Panc1 (cell line): ENCODE measurements at regions not wholly inside any gene's neighbourhood (a gene's known extent, or its start where the extent isn't known, plus 50 kb on each side); places are given as distances from the start of the nearest gene placed in this dataset.

ENCODE experiments used
- ATAC-seq: fragments of 200-7000 bp; cut with Tn5 transposase; 2 replicates; pipeline ENCODE4 v1.9.1; 2020; ENCODE audit warnings: mild to moderate bottlenecking, moderate library complexity
- BruUV-seq: library from RNA; stranded (reverse); fragments of 400-500 nt; replicated peaks from 2 replicates; lab custom pipeline; 2021; lab: Mats Ljungman, UMichigan
- CTCF ChIA-PET: fragments of 300-600 bp; sonication (Branson Sonifier 250); formaldehyde crosslinking; loops from one replicate; lab custom pipeline; 2022; ENCODE audit warnings: antibody characterized with exemption; lab: Charles Lee
- POLR2A ChIA-PET: fragments of 300-600 bp; sonication (Branson Sonifier 250); formaldehyde crosslinking; loops from one replicate; lab custom pipeline; 2022; ENCODE audit warnings: antibody characterized with exemption; lab: Charles Lee
- DNase-seq: peaks from one replicate; pipeline ENCODE4 v3.0.0-alpha.2; 2010; ENCODE audit warnings: low read depth, low spot score
- H3K27ac ChIP-seq: 2 replicates; pipeline ENCODE4 v1.5.1; 2011; ENCODE audit warnings: mild to moderate bottlenecking, low read length, inconsistent platforms
- H3K27me3 ChIP-seq: fragments of 200-500 bp; sonication (Bioruptor generic); 2 replicates; pipeline ENCODE4 v1.6.0; 2014; ENCODE audit warnings: low read length, inconsistent platforms; ENCODE audit not compliant: control insufficient read depth, insufficient read depth
- H3K36me3 ChIP-seq: fragments of 200-500 bp; sonication (Bioruptor generic); 2 replicates; pipeline ENCODE4 v1.5.1; 2014; ENCODE audit warnings: inconsistent platforms, mild to moderate bottlenecking, low read length, moderate library complexity; ENCODE audit not compliant: control insufficient read depth, insufficient read depth
- H3K4me1 ChIP-seq: 2 replicates; pipeline ENCODE4 v1.5.1; 2011; ENCODE audit warnings: inconsistent platforms, mild to moderate bottlenecking, low read length, moderate library complexity; ENCODE audit not compliant: control insufficient read depth, insufficient read depth
- H3K4me3 ChIP-seq, 2 experiments: 2 replicates each; pipeline ENCODE4 v1.5.1; 2011 to 2012; ENCODE audit warnings: low read depth in 2 of 2, low read length in 2 of 2, mild to moderate bottlenecking in 2 of 2, inconsistent platforms in 1 of 2, moderate library complexity in 1 of 2
- H3K9me3 ChIP-seq: fragments of 200-500 bp; sonication (Bioruptor generic); 2 replicates; pipeline ENCODE4 v1.5.1; 2014; ENCODE audit warnings: low read depth, mild to moderate bottlenecking, inconsistent platforms, low read length, moderate library complexity; ENCODE audit not compliant: control insufficient read depth, insufficient read depth
- CTCF ChIP-seq: fragments of 450-650 bp; IDR thresholded peaks from 2 replicates; pipeline ENCODE4 v1.5.1; 2017; ENCODE audit warnings: mild to moderate bottlenecking
- POLR2AphosphoS5 ChIP-seq: IDR thresholded peaks from 2 replicates; pipeline ENCODE4 v1.6.1; 2012; ENCODE audit warnings: mild to moderate bottlenecking, low read depth, low read length, moderate library complexity
- REST ChIP-seq, 2 experiments: IDR thresholded peaks; 2 replicates each; pipeline ENCODE4 v1.6.1; 2011 to 2012; ENCODE audit warnings: low read depth in 2 of 2, control low read depth in 1 of 2, low read length in 1 of 2, mild to moderate bottlenecking in 1 of 2, moderate library complexity in 1 of 2; ENCODE audit not compliant: insufficient read depth in 1 of 2
- SIN3A ChIP-seq: IDR thresholded peaks from 2 replicates; pipeline ENCODE4 v1.6.1; 2012; ENCODE audit warnings: low read depth, mild to moderate bottlenecking, low read length, moderate library complexity, borderline replicate concordance; ENCODE audit not compliant: insufficient read depth
- TCF7L2 ChIP-seq: IDR thresholded peaks from 2 replicates; pipeline ENCODE4 v1.6.1; 2011; ENCODE audit warnings: mild to moderate bottlenecking, low read depth, low read length, inconsistent platforms
- in situ Hi-C: cut with HindIII; loops from 2 replicates; pipeline ENCODE4 v1.10.0; 2016; ENCODE audit warnings: low sequenced_read_pairs, low pct_unique_long_range_greater_than_20kb
- intact Hi-C: fragments of 100-400 bp; cut with micrococcal nuclease; formaldehyde crosslinking; loops from one replicate; pipeline ENCODE4 v1.10.0; 2022; ENCODE audit not compliant: unreplicated experiment

- DNase-seq, result no peak
- TF ChIP-seq CTCF (no peak), TCF7L2 (no peak), REST (IDR thresholded peaks at IDR 0.05; ENCODE audit: insufficient read depth in 1 of 2, low read depth in 2 of 2, low read length in 1 of 2) (no peak), SIN3A (no peak), POLR2AphosphoS5 (no peak)
- Histone ChIP-seq H3K27me3 (no peaks in the 10 kb centered on the region; the same call in 1 of the 2 replicates), H3K4me1 (no peaks in the 10 kb centered on the region), H3K9me3 (no peaks in the 10 kb centered on the region), H3K36me3 (no peaks in the 10 kb centered on the region), H3K4me3 (no peak overlapping the region), H3K27ac (no peak overlapping the region)
- no TSS peak for BruUV-seq
- POLR2A ChIA-PET, result no interaction called here
- in situ Hi-C loops, result no loop called here
- intact Hi-C loops, result no loop called here
- CTCF ChIA-PET, result no interaction called here
- no peak for ATAC-seq
Observed at GRCh38 chr22:26957897-26958296, 300.5 kb downstream of the MIAT start.

GRCh38 chr22:26958378-26958777 lies 301.0 kb downstream of the MIAT start:
- POLR2A ChIA-PET, result no interaction called here
- DNase-seq (no peak), ATAC-seq (no peak)
- H3K4me1 ChIP-seq, result no peaks in the 10 kb centered on the region
- no peaks in the 10 kb centered on the region; the same call in 1 of the 2 replicates for H3K27me3 ChIP-seq
- BruUV-seq, result no TSS peak
- no peaks in the 10 kb centered on the region for H3K9me3 ChIP-seq
- TF ChIP-seq REST (IDR thresholded peaks at IDR 0.05; ENCODE audit: insufficient read depth in 1 of 2, low read depth in 2 of 2, low read length in 1 of 2) (no peak), TCF7L2 (no peak), CTCF (no peak), SIN3A (no peak), POLR2AphosphoS5 (no peak)
- no peaks in the 10 kb centered on the region for H3K36me3 ChIP-seq
- H3K4me3 ChIP-seq, result no peak overlapping the region
- CTCF ChIA-PET, result no interaction called here
- intact Hi-C loops (no loop called here), in situ Hi-C loops (no loop called here)
- H3K27ac ChIP-seq, result no peak overlapping the region
